MCF 10A (cell line): ENCODE measurements at regions not wholly inside any gene's neighbourhood (a gene's known extent, or its start where the extent isn't known, plus 50 kb on each side); places are given as distances from the start of the nearest gene placed in this dataset.

Experiments used
- BruUV-seq: library from RNA; stranded (reverse); fragments of 400-500 nt; replicated peaks from 2 replicates; lab custom pipeline; 2021; lab: Mats Ljungman, UMichigan
- CTCF ChIA-PET: fragments of 300-600 bp; sonication (Branson Sonifier 250); formaldehyde crosslinking; extraction: SDS; loops from one replicate; lab custom pipeline; 2021; ENCODE audit warnings: antibody characterized with exemption, inconsistent platforms; lab: Yijun Ruan, JAX
- POLR2A ChIA-PET: fragments of 300-600, 350-650 bp; sonication (Branson Sonifier 250); formaldehyde crosslinking; extraction: SDS; loops from one replicate; lab custom pipeline; 2020; ENCODE audit warnings: antibody characterized with exemption, inconsistent platforms; lab: Yijun Ruan, JAX
- DNase-seq: peaks from one replicate; pipeline ENCODE4 v3.0.0-alpha.2; 2018; ENCODE audit not compliant: unreplicated experiment
- H3K27ac Mint-ChIP-seq: one replicate; pipeline ENCODE4 v1.8.0; 2022; ENCODE audit warnings: mild to moderate bottlenecking, low read depth, mixed read lengths; ENCODE audit not compliant: unreplicated experiment
- H3K27me3 Mint-ChIP-seq: one replicate; pipeline ENCODE4 v1.8.0; 2022; ENCODE audit warnings: mixed read lengths; ENCODE audit not compliant: insufficient read depth, unreplicated experiment
- H3K36me3 Mint-ChIP-seq: one replicate; pipeline ENCODE4 v1.8.0; 2022; ENCODE audit warnings: mild to moderate bottlenecking, moderate library complexity, mixed read lengths; ENCODE audit not compliant: insufficient read depth, unreplicated experiment
- H3K4me1 Mint-ChIP-seq: one replicate; pipeline ENCODE4 v1.8.0; 2022; ENCODE audit warnings: mixed read lengths; ENCODE audit not compliant: insufficient read depth, unreplicated experiment
- H3K4me3 Mint-ChIP-seq: one replicate; pipeline ENCODE4 v1.8.0; 2022; ENCODE audit warnings: mild to moderate bottlenecking, moderate library complexity, mixed read lengths; ENCODE audit not compliant: unreplicated experiment
- H3K9me3 Mint-ChIP-seq: one replicate; pipeline ENCODE4 v1.8.0; 2022; ENCODE audit warnings: mixed read lengths; ENCODE audit not compliant: unreplicated experiment
- CTCF ChIP-seq: fragments of 200-600 bp; IDR thresholded peaks from one replicate; pipeline ENCODE4 v1.8.0; 2022; ENCODE audit warnings: antibody characterized with exemption, mild to moderate bottlenecking; ENCODE audit not compliant: unreplicated experiment
- intact Hi-C: fragments of 100-400 bp; cut with micrococcal nuclease; formaldehyde crosslinking; loops from 2 replicates; pipeline ENCODE4 v1.14.1; 2022

DNA sequence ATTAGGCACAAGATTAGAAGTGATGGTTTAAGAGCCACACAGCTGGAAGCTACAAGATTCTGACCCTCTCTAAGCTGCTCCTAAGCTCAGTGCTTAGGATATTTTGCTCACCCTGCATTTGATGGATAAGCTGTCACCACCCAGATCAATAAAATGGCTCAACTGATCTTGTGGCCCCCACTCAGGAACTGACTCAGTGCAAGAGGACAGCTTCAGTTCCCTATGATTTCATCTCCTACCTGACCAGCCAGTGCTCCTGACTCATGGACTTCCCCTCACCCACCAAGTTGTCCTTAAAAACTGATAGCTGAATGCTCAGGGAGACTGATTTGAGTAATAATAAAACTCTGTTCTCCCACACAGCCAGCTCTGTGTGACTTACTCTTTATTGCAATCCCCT lies 833.8 kb downstream of the GRID1 start:
- ChIA-PET POLR2A (interaction anchor here (1.1 kb wide), 1 partner anchor 11 kb away, joined by 3 read pairs; no protein-coding TSS in a partner anchor), CTCF (interaction anchor here (1.2 kb wide), 1 partner anchor 10 kb away, joined by 6 read pairs; no protein-coding TSS in a partner anchor)
- H3K9me3 Mint-ChIP-seq = peaks cover 8% of the 10 kb centered on the region
- no peaks in the 10 kb centered on the region for H3K36me3 Mint-ChIP-seq
- TF ChIP-seq CTCF = no peak
- no TSS peak for BruUV-seq
- no peaks in the 10 kb centered on the region for H3K27me3 Mint-ChIP-seq
- intact Hi-C loops = no loop called here
- H3K4me1 Mint-ChIP-seq = peaks cover 20% of the 10 kb centered on the region
- no peak overlapping the region for H3K27ac Mint-ChIP-seq
- H3K4me3 Mint-ChIP-seq = no peak overlapping the region
- no peak for DNase-seq

GRCh38 chr10:85535926-85536325 lies 830.7 kb downstream of the GRID1 start:
- no TSS peak for BruUV-seq
- Mint-ChIP-seq H3K9me3 (no peaks in the 10 kb centered on the region), H3K27me3 (no peaks in the 10 kb centered on the region), H3K4me3 (no peak overlapping the region), H3K4me1 (peaks cover 14% of the 10 kb centered on the region), H3K36me3 (no peaks in the 10 kb centered on the region), H3K27ac (no peak overlapping the region)
- no peak for TF ChIP-seq CTCF
- ChIA-PET POLR2A (no interaction called here), CTCF (interaction anchor here (0.5 to 0.7 kb wide), 2 partner anchors 862 to 1000 kb away, joined by 3 read pairs; no protein-coding TSS in a partner anchor)
- no peak for DNase-seq
- intact Hi-C loops = no loop called here

DNA sequence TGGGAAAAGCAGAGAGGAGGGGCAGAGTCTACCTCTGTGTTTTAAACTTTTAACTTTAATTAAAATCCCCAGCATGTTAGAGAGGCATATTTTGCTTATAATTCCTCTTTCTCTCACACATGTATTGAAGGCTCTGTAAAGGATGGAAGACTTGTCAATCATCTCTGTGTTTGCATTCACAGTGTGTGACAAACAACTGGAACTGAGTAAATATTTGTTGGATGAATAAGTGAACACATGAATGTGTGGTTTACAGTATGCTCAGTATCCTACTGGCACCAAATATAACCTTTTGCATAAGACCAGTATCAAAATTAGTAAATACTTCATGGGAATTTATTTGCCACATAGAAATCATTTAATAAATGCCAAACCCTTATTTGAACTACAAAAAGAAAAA lies 829.0 kb downstream of the GRID1 start:
- H3K27me3 Mint-ChIP-seq = no peaks in the 10 kb centered on the region
- ChIA-PET POLR2A (no interaction called here), CTCF (interaction anchor here (0.7 kb wide), 1 partner anchor 170 kb away, joined by 3 read pairs; no protein-coding TSS in a partner anchor)
- no peak for DNase-seq
- H3K27ac Mint-ChIP-seq = no peak overlapping the region
- no peaks in the 10 kb centered on the region for H3K36me3 Mint-ChIP-seq
- H3K4me3 Mint-ChIP-seq = no peak overlapping the region
- no peaks in the 10 kb centered on the region for H3K9me3 Mint-ChIP-seq
- intact Hi-C loops = no loop called here
- no TSS peak for BruUV-seq
- H3K4me1 Mint-ChIP-seq = peaks cover 15% of the 10 kb centered on the region
- no peak for TF ChIP-seq CTCF

GRCh38 chr10:85538601-85539000 lies 828.0 kb downstream of the GRID1 start:
- no peaks in the 10 kb centered on the region for H3K9me3 Mint-ChIP-seq
- ChIA-PET POLR2A (interaction anchor here (0.5 to 0.7 kb wide), 2 partner anchors 21 to 149 kb away, joined by 3 to 4 read pairs; no protein-coding TSS in a partner anchor), CTCF (no interaction called here)
- H3K27me3 Mint-ChIP-seq = no peaks in the 10 kb centered on the region
- no peak for TF ChIP-seq CTCF
- DNase-seq = no peak
- H3K4me3 Mint-ChIP-seq = no peak overlapping the region
- peaks cover 17% of the 10 kb centered on the region for H3K4me1 Mint-ChIP-seq
- no TSS peak for BruUV-seq
- intact Hi-C loops = no loop called here
- no peak overlapping the region for H3K27ac Mint-ChIP-seq
- no peaks in the 10 kb centered on the region for H3K36me3 Mint-ChIP-seq
